GM12892 (cell line): ENCODE measurements at regions not wholly inside any gene's neighbourhood (a gene's known extent, or its start where the extent isn't known, plus 50 kb on each side); places are given as distances from the start of the nearest gene placed in this dataset.

Experiments used
- POLR2A ChIP-seq: IDR thresholded peaks from 2 replicates; pipeline ENCODE4 v1.6.1; 2011; ENCODE audit warnings: low read depth, low read length, control low read depth
- POLR2AphosphoS5 ChIP-seq: IDR thresholded peaks from 2 replicates; pipeline ENCODE4 v1.6.1; 2011; ENCODE audit warnings: low read depth, low read length, control low read depth
- TAF1 ChIP-seq: IDR thresholded peaks from 2 replicates; pipeline ENCODE4 v1.6.1; 2011; ENCODE audit warnings: low read depth, mild to moderate bottlenecking, control low read depth, low read length, borderline replicate concordance

GRCh38 chr2:38159191-38159590 lies 83.2 kb upstream of the CYP1B1 start:
- TF ChIP-seq POLR2AphosphoS5 (no peak), POLR2A (no peak), TAF1 (no peak)
